Loucy (cell line): ENCODE measurements at regions not wholly inside any gene's neighbourhood (a gene's known extent, or its start where the extent isn't known, plus 50 kb on each side); places are given as distances from the start of the nearest gene placed in this dataset.

Experiments
- H2AFZ ChIP-seq: fragments of 200-600 bp; sonication (generic); 2 replicates; pipeline ENCODE4 v1.6.0; 2016; ENCODE audit warnings: antibody characterized with exemption, mild to moderate bottlenecking, low read length, moderate library complexity
- H3F3A ChIP-seq: fragments of 200-600 bp; 2 replicates; pipeline ENCODE4 v1.6.0; 2016; ENCODE audit warnings: antibody characterized with exemption, low read depth, mild to moderate bottlenecking
- H3K27me3 ChIP-seq: fragments of 200-600 bp; sonication (generic); 2 replicates; pipeline ENCODE4 v1.6.1; 2014; ENCODE audit warnings: low read length, mild to moderate bottlenecking; ENCODE audit not compliant: insufficient read depth, poor library complexity, severe bottlenecking
- H3K36me3 ChIP-seq: fragments of 200-600 bp; sonication (generic); 2 replicates; pipeline ENCODE4 v1.6.1; 2016; ENCODE audit warnings: low read length; ENCODE audit not compliant: insufficient read depth
- H3K4me1 ChIP-seq: fragments of 200-600 bp; sonication (generic); 2 replicates; pipeline ENCODE4 v1.5.1; 2014; ENCODE audit warnings: low read length, mild to moderate bottlenecking; ENCODE audit not compliant: insufficient read depth, poor library complexity, severe bottlenecking
- H3K4me2 ChIP-seq: fragments of 200-600 bp; sonication (generic); 2 replicates; pipeline ENCODE4 v1.6.0; 2014; ENCODE audit warnings: antibody characterized with exemption, low read length, low read depth, mild to moderate bottlenecking; ENCODE audit not compliant: poor library complexity, severe bottlenecking
- H3K4me3 ChIP-seq: fragments of 200-600 bp; sonication (generic); 2 replicates; pipeline ENCODE4 v1.5.1; 2014; ENCODE audit warnings: low read length, mild to moderate bottlenecking, mixed read lengths; ENCODE audit not compliant: poor library complexity, severe bottlenecking
- H3K79me2 ChIP-seq: fragments of 200-600 bp; sonication (generic); 2 replicates; pipeline ENCODE4 v1.6.1; 2014; ENCODE audit warnings: low read length; ENCODE audit not compliant: insufficient read depth
- H3K9ac ChIP-seq: fragments of 200-600 bp; sonication (generic); 2 replicates; pipeline ENCODE4 v1.6.0; 2014; ENCODE audit warnings: mild to moderate bottlenecking, low read depth, low read length, moderate library complexity; ENCODE audit not compliant: poor library complexity, severe bottlenecking
- H3K9me2 ChIP-seq: fragments of 200-600 bp; sonication (generic); replicated peaks from 2 replicates; pipeline ENCODE4 v1.6.1; 2016; ENCODE audit warnings: low read depth, low read length, mixed read lengths
- H3K9me3 ChIP-seq: fragments of 200-600 bp; sonication (generic); 2 replicates; pipeline ENCODE4 v1.6.1; 2014; ENCODE audit warnings: mild to moderate bottlenecking, antibody characterized with exemption, low read length, low read depth; ENCODE audit not compliant: insufficient read depth
- H4K20me1 ChIP-seq: fragments of 200-600 bp; sonication (generic); 2 replicates; pipeline ENCODE4 v1.6.0; 2014; ENCODE audit warnings: antibody characterized with exemption, low read length, mild to moderate bottlenecking; ENCODE audit not compliant: insufficient read depth, poor library complexity, severe bottlenecking
- EZH2phosphoT487 ChIP-seq: fragments of 200-600 bp; IDR thresholded peaks from 2 replicates; pipeline ENCODE4 v1.6.1; 2018; ENCODE audit warnings: antibody characterized with exemption, mild to moderate bottlenecking, moderate library complexity, borderline replicate concordance
- TF ChIP-seq, protein P1 (sequence below): fragments of 200-600 bp; sonication (generic); conservative IDR thresholded peaks from 2 replicates; pipeline ENCODE4 v1.5.1; 2014; ENCODE audit warnings: mild to moderate bottlenecking, antibody characterized with exemption, low read length

DNA sequence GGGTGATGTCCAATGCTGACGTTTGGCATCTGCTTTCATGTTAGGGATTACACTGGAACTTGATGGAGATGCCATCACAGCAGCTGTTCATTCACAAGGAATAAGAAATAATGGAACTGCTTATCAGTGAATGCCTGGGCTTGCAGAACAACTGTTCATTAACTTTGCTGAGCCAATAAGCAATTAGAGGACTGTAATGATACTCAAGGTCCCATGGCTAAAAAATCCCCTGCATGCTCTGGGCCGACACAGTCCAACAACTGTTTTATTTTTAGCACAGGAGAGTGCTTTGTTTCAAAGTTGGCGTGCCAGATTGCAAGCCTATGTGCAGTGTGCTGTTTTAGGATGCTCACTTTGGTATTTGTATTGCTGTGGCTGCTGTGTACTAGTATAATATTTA lies 408.0 kb upstream of the RGPD4 start:
- no peak overlapping the region for H3K4me2 ChIP-seq
- no peak overlapping the region for H2AFZ ChIP-seq
- no peaks in the 10 kb centered on the region for H3K9me3 ChIP-seq
- no peaks in the 10 kb centered on the region for H3K27me3 ChIP-seq
- H3K4me1 ChIP-seq, result no peaks in the 10 kb centered on the region
- no peaks in the 10 kb centered on the region for H3K36me3 ChIP-seq
- no peak overlapping the region for H3K4me3 ChIP-seq
- H4K20me1 ChIP-seq, result no peaks in the 10 kb centered on the region
- H3K9me2 ChIP-seq, result no peaks in the 10 kb centered on the region
- TF ChIP-seq, protein P1, sequence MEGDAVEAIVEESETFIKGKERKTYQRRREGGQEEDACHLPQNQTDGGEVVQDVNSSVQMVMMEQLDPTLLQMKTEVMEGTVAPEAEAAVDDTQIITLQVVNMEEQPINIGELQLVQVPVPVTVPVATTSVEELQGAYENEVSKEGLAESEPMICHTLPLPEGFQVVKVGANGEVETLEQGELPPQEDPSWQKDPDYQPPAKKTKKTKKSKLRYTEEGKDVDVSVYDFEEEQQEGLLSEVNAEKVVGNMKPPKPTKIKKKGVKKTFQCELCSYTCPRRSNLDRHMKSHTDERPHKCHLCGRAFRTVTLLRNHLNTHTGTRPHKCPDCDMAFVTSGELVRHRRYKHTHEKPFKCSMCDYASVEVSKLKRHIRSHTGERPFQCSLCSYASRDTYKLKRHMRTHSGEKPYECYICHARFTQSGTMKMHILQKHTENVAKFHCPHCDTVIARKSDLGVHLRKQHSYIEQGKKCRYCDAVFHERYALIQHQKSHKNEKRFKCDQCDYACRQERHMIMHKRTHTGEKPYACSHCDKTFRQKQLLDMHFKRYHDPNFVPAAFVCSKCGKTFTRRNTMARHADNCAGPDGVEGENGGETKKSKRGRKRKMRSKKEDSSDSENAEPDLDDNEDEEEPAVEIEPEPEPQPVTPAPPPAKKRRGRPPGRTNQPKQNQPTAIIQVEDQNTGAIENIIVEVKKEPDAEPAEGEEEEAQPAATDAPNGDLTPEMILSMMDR, result no peak
- no peak for TF ChIP-seq EZH2phosphoT487
- H3F3A ChIP-seq, result no peaks in the 10 kb centered on the region
- H3K9ac ChIP-seq, result no peak overlapping the region
- no peaks in the 10 kb centered on the region for H3K79me2 ChIP-seq

DNA sequence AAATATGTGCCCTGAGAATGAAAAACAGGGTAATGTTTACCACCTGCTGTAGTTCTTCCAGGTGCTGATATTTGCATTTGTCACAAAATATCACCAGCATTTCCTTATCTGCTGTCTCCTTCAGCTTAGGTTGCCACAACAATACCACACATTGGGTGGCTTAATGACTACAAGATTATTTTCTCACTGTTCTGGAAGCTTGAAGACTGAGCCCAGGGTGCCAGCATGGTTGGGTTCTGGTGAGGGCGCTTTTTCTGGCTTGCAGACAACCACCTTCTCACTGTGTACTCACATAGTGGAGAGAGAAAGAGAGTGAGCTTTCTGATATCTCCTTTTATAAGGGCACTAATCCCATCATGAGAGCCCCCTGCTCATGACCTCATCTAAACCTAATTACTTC lies 407.5 kb upstream of the RGPD4 start:
- H3K27me3 ChIP-seq, result no peaks in the 10 kb centered on the region
- H3K9me2 ChIP-seq, result no peaks in the 10 kb centered on the region
- H3K36me3 ChIP-seq, result no peaks in the 10 kb centered on the region
- no peak overlapping the region for H3K4me3 ChIP-seq
- no peaks in the 10 kb centered on the region for H3F3A ChIP-seq
- no peak overlapping the region for H3K9ac ChIP-seq
- H2AFZ ChIP-seq, result no peak overlapping the region
- no peak overlapping the region for H3K4me2 ChIP-seq
- H4K20me1 ChIP-seq, result no peaks in the 10 kb centered on the region
- no peaks in the 10 kb centered on the region for H3K9me3 ChIP-seq
- TF ChIP-seq EZH2phosphoT487, result no peak
- TF ChIP-seq, protein P1, result no peak
- no peaks in the 10 kb centered on the region for H3K4me1 ChIP-seq
- H3K79me2 ChIP-seq, result no peaks in the 10 kb centered on the region

DNA sequence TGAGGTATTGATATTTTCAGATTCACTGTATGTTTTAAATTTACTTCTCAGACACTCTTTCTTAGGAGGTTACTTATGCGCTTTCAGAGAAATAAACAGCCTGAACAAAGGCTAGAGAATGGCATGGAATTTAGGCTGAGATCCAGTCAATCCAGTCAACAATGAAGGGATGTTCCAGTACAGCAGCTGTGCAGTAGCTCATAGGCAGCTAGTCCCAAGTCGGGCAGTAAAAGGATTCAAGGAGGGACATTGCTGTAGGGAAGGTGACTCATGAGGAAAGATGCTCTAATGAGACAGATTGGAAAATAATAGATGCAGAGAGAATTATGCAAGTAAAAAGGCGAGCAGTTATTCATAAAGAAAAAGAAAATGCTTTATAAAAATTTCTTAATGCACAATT lies 397.9 kb upstream of the RGPD4 start:
- TF ChIP-seq EZH2phosphoT487, result no peak
- TF ChIP-seq, protein P1, result no peak
- Histone ChIP-seq H3K36me3 (no peaks in the 10 kb centered on the region), H3F3A (no peaks in the 10 kb centered on the region), H2AFZ (no peak overlapping the region), H3K9me3 (peaks cover 3% of the 10 kb centered on the region; the same call in 1 of the 2 replicates), H3K9ac (no peak overlapping the region), H3K27me3 (no peaks in the 10 kb centered on the region), H3K4me2 (no peak overlapping the region), H3K4me1 (no peaks in the 10 kb centered on the region), H4K20me1 (no peaks in the 10 kb centered on the region), H3K9me2 (no peaks in the 10 kb centered on the region), H3K79me2 (no peaks in the 10 kb centered on the region), H3K4me3 (no peak overlapping the region)
